ENCODE measurements at regions not wholly inside any gene's neighbourhood (a gene's known extent, or its start where the extent isn't known, plus 50 kb on each side); places are given as distances from the start of the nearest gene placed in this dataset.

DNA sequence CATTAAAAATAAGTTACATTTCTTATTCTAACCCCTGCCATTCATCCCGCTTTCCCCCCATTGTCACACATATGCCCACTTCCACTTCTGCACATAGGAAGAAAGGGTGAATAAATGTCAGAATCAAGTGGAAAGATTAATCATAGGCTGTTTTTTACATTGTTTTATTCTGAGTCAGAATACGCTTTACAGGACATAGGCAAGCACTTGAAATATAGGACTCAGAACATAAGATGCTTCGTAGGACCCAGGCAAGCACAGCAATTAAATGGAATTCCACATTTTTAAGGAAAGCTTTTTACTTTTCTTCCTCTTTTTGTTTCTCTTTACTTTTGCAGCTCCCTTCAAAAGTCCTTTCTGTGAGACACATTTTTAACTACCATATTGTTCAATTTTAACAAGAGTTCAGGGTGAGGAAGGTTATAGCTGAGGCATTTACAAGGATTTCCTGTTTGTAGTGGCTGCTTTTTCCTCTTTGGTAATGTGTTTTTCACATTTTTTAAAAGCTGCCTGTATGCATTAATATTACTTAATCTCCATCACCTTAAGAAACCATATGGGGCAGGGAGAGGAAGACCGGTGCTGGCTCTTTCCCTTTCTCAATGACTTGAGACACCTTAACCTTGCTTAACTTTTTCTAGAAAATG is 130.0 kb downstream of the TES start:
- no peaks in the 10 kb centered on the region for H4K20me1 ChIP-seq (ENCODE audit: insufficient read depth, low read length)
- TF ChIP-seq, protein P1, sequence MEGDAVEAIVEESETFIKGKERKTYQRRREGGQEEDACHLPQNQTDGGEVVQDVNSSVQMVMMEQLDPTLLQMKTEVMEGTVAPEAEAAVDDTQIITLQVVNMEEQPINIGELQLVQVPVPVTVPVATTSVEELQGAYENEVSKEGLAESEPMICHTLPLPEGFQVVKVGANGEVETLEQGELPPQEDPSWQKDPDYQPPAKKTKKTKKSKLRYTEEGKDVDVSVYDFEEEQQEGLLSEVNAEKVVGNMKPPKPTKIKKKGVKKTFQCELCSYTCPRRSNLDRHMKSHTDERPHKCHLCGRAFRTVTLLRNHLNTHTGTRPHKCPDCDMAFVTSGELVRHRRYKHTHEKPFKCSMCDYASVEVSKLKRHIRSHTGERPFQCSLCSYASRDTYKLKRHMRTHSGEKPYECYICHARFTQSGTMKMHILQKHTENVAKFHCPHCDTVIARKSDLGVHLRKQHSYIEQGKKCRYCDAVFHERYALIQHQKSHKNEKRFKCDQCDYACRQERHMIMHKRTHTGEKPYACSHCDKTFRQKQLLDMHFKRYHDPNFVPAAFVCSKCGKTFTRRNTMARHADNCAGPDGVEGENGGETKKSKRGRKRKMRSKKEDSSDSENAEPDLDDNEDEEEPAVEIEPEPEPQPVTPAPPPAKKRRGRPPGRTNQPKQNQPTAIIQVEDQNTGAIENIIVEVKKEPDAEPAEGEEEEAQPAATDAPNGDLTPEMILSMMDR (IDR thresholded peaks at IDR 0.05; ENCODE audit: extremely low read depth, low read depth, low read length): no peak
- no peak overlapping the region for H3K27ac ChIP-seq (ENCODE audit: low read depth, low read length)
- peaks cover 16% of the 10 kb centered on the region for H3K4me1 ChIP-seq (ENCODE audit: insufficient read depth, low read length)
- H3K79me2 ChIP-seq (ENCODE audit: insufficient read depth, low read length): no peaks in the 10 kb centered on the region
- peak; percentile 4 for DNase-seq (ENCODE audit: insufficient read length, low spot score, missing footprints)
- H3K4me3 ChIP-seq (ENCODE audit: insufficient read depth, low read length): no peak overlapping the region
- H2AFZ ChIP-seq (ENCODE audit: low read length): peak overlapping the region; percentile 45
- H3K9me3 ChIP-seq (ENCODE audit: low read depth, low read length): no peaks in the 10 kb centered on the region
- H3K4me2 ChIP-seq (ENCODE audit: insufficient read depth, low read length): peak overlapping the region; percentile 24
- H3K27me3 ChIP-seq (ENCODE audit: insufficient read depth, low read length): no peaks in the 10 kb centered on the region
- H3K36me3 ChIP-seq (ENCODE audit: insufficient read depth, low read length): no peaks in the 10 kb centered on the region

DNA sequence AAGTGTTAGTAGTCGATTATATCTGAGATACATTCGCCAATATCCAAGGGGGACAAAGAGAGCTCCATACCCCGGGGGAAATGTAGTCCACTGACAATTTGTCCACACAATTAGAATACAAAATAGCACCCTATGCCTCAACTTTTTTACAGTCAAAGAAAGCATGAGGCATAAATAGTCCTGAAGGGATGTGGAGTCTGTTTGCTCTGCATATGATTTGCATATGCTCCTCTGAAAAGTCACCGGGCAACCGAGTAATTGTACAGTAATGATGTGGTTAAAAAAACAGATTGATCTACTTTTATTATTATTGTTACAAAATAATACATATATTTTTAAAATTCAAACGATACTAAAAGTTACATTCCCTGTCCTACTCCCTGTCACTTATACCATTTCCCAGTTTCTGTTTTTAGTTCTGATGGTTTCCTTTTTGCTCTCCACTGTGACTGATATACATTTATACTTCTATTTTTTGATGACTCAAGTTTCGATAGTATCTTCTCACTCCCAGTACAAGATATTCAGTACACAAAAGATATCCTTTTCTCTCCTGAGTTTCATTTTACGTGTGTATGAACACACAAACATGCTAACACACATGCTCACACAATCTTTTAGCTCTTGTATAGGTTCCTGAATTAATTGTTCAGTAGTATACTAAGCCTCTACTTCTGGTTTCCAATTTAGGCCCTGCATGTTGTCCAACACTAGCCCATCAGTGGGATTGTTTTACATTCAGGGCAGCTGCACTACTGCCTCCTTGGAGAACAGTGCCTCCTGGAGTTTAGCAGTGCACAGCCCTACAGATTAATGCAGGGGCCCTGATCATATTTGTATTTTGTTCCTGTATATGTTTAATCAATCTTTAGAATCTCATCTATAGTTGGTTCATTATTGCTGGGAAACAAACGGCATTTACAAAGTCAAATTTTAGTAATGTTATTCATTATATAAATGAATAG is 130.9 kb downstream of the TES start:
- no peak overlapping the region for H2AFZ ChIP-seq (ENCODE audit: low read length)
- H3K4me1 ChIP-seq (ENCODE audit: insufficient read depth, low read length): peaks cover 16% of the 10 kb centered on the region
- DNase-seq (ENCODE audit: insufficient read length, low spot score, missing footprints): no peak
- H3K27me3 ChIP-seq (ENCODE audit: insufficient read depth, low read length): no peaks in the 10 kb centered on the region
- no peak overlapping the region for H3K27ac ChIP-seq (ENCODE audit: low read depth, low read length)
- no peaks in the 10 kb centered on the region for H4K20me1 ChIP-seq (ENCODE audit: insufficient read depth, low read length)
- H3K79me2 ChIP-seq (ENCODE audit: insufficient read depth, low read length): no peaks in the 10 kb centered on the region
- TF ChIP-seq, protein P1 (IDR thresholded peaks at IDR 0.05; ENCODE audit: extremely low read depth, low read depth, low read length): peak; percentile 30
- no peak overlapping the region for H3K4me3 ChIP-seq (ENCODE audit: insufficient read depth, low read length)
- no peaks in the 10 kb centered on the region for H3K9me3 ChIP-seq (ENCODE audit: low read depth, low read length)
- H3K36me3 ChIP-seq (ENCODE audit: insufficient read depth, low read length): no peaks in the 10 kb centered on the region
- no peak overlapping the region for H3K4me2 ChIP-seq (ENCODE audit: insufficient read depth, low read length)

DNA sequence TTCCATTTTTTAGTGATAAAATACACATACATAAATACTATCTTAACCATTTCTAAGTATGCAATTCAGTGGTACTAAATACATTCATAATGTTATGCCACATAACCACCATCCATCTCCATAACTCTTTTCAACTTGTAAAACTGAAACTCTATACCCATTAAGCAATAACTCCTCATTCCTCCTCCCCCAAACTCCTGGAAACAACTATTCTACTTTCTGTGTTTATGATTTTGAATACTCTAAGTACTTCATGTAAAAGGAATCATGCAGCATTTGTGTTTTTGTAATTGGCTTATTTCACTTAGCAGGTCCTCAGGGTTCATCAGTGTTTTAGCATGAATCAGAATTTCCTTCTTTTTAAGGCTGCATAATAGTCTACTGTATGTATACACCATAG is 131.8 kb downstream of the TES start:
- Histone ChIP-seq H2AFZ (ENCODE audit: low read length) (no peak overlapping the region), H3K4me2 (ENCODE audit: insufficient read depth, low read length) (no peak overlapping the region), H3K4me1 (ENCODE audit: insufficient read depth, low read length) (peaks cover 16% of the 10 kb centered on the region), H3K4me3 (ENCODE audit: insufficient read depth, low read length) (no peak overlapping the region), H3K9me3 (ENCODE audit: low read depth, low read length) (no peaks in the 10 kb centered on the region), H3K36me3 (ENCODE audit: insufficient read depth, low read length) (no peaks in the 10 kb centered on the region), H4K20me1 (ENCODE audit: insufficient read depth, low read length) (no peaks in the 10 kb centered on the region), H3K79me2 (ENCODE audit: insufficient read depth, low read length) (no peaks in the 10 kb centered on the region), H3K27ac (ENCODE audit: low read depth, low read length) (no peak overlapping the region), H3K27me3 (ENCODE audit: insufficient read depth, low read length) (no peaks in the 10 kb centered on the region)
- no peak for DNase-seq (ENCODE audit: insufficient read length, low spot score, missing footprints)
- TF ChIP-seq, protein P1 (IDR thresholded peaks at IDR 0.05; ENCODE audit: extremely low read depth, low read depth, low read length): no peak
